Neuronal stem cell (in vitro differentiated cells): ENCODE measurements at regions not wholly inside any gene's neighbourhood (a gene's known extent, or its start where the extent isn't known, plus 50 kb on each side); places are given as distances from the start of the nearest gene placed in this dataset.

Source experiments
- DNase-seq: peaks from one replicate; pipeline ENCODE4 v3.0.0-alpha.2; 2013; ENCODE audit warnings: low spot score
- H2AFZ ChIP-seq: one replicate; pipeline ENCODE4 v1.6.1; 2013; ENCODE audit warnings: mild to moderate bottlenecking, low read length, inconsistent platforms
- H2AK5ac ChIP-seq: 2 replicates; pipeline ENCODE4 v1.6.1; 2013; ENCODE audit warnings: low read depth, mild to moderate bottlenecking, inconsistent platforms, low read length, moderate library complexity, mixed read lengths
- H2BK120ac ChIP-seq: 2 replicates; pipeline ENCODE4 v1.6.1; 2013; ENCODE audit warnings: low read depth, mild to moderate bottlenecking, inconsistent platforms, low read length, moderate library complexity, mixed read lengths
- H2BK12ac ChIP-seq: one replicate; pipeline ENCODE4 v1.6.1; 2013; ENCODE audit warnings: low read length, inconsistent platforms
- H2BK15ac ChIP-seq: 2 replicates; pipeline ENCODE4 v1.6.1; 2013; ENCODE audit warnings: mild to moderate bottlenecking, low read length, inconsistent platforms, mixed read lengths
- H2BK5ac ChIP-seq: one replicate; pipeline ENCODE4 v1.6.1; 2013; ENCODE audit warnings: inconsistent platforms, mild to moderate bottlenecking, low read length, moderate library complexity
- H3K14ac ChIP-seq: one replicate; pipeline ENCODE4 v1.6.1; 2013; ENCODE audit warnings: low read length, inconsistent platforms
- H3K18ac ChIP-seq: 2 replicates; pipeline ENCODE4 v1.6.1; 2013; ENCODE audit warnings: low read length, inconsistent platforms
- H3K23ac ChIP-seq: 2 replicates; pipeline ENCODE4 v1.6.1; 2013; ENCODE audit warnings: low read depth, mild to moderate bottlenecking, mixed read lengths, low read length, inconsistent platforms; ENCODE audit not compliant: poor library complexity
- H3K27ac ChIP-seq: replicated peaks from 3 replicates; pipeline ENCODE4 v1.5.1; 2013; ENCODE audit warnings: low read length, inconsistent platforms
- H3K27me3 ChIP-seq, 3 experiments: 2 replicates each; pipeline ENCODE4 v1.6.1; 2013; ENCODE audit warnings: low read length in 3 of 3, mild to moderate bottlenecking in 2 of 3, inconsistent platforms in 1 of 3, low read depth in 1 of 3, mixed read lengths in 1 of 3, moderate library complexity in 1 of 3; ENCODE audit not compliant: control insufficient read depth in 3 of 3, insufficient read depth in 3 of 3
- H3K36me3 ChIP-seq, 2 donors: replicated peaks in 1 of 2; 2 replicates each; pipeline ENCODE4 v1.6.1; 2013; ENCODE audit warnings: low read length in 2 of 2; ENCODE audit not compliant: control insufficient read depth in 2 of 2, insufficient read depth in 2 of 2
- H3K4ac ChIP-seq: 2 replicates; pipeline ENCODE4 v1.6.1; 2013; ENCODE audit warnings: inconsistent platforms, mild to moderate bottlenecking, low read length, moderate library complexity
- H3K4me1 ChIP-seq, 2 donors: 1 replicate in 1 of 2; 2 replicates in 1 of 2; pipeline ENCODE4 v1.6.1; 2013; ENCODE audit warnings: low read length in 2 of 2, low read depth in 1 of 2; ENCODE audit not compliant: control insufficient read depth in 2 of 2, insufficient read depth in 1 of 2
- H3K4me2 ChIP-seq: one replicate; pipeline ENCODE4 v1.6.1; 2013; ENCODE audit warnings: mild to moderate bottlenecking, low read length, inconsistent platforms; ENCODE audit not compliant: insufficient read depth, poor library complexity, severe bottlenecking
- H3K4me3 ChIP-seq, 2 donors: 2 replicates each; pipeline ENCODE4 v1.5.1; 2013; ENCODE audit warnings: low read length in 2 of 2, mild to moderate bottlenecking in 2 of 2, inconsistent platforms in 1 of 2, moderate library complexity in 1 of 2
- H3K79me1 ChIP-seq: one replicate; pipeline ENCODE4 v1.6.1; 2013; ENCODE audit warnings: low read depth, mild to moderate bottlenecking, inconsistent platforms, low read length, moderate library complexity
- H3K9ac ChIP-seq: one replicate; pipeline ENCODE4 v1.6.1; 2013; ENCODE audit warnings: mild to moderate bottlenecking, low read depth, low read length, inconsistent platforms; ENCODE audit not compliant: poor library complexity
- H3K9me3 ChIP-seq, 2 donors: replicated peaks in 1 of 2; 2 replicates each; pipeline versions ENCODE3 to v1.6.1; 2013; ENCODE audit warnings: low read length in 2 of 2, mild to moderate bottlenecking in 2 of 2, inconsistent platforms in 1 of 2, low read depth in 1 of 2, mixed read lengths in 1 of 2, moderate library complexity in 1 of 2; ENCODE audit not compliant: control insufficient read depth in 2 of 2, insufficient read depth in 1 of 2
- H4K8ac ChIP-seq: one replicate; pipeline ENCODE4 v1.6.1; 2013; ENCODE audit warnings: low read depth, mild to moderate bottlenecking, inconsistent platforms, low read length, moderate library complexity
- H4K91ac ChIP-seq: one replicate; pipeline ENCODE4 v1.6.1; 2013; ENCODE audit warnings: low read length, low read depth, mild to moderate bottlenecking, inconsistent platforms; ENCODE audit not compliant: poor library complexity
- WGBS, 2 donors: extraction: QIAGEN DNeasy Blood & Tissue Kit; methylation state at CpG; one replicate each; pipeline ENCODE4 v1.1.7; 2013; ENCODE audit warnings: missing lambda C conversion rate in 2 of 2, mixed read lengths in 1 of 2; ENCODE audit not compliant: insufficient read length in 2 of 2, insufficient replicate concordance in 1 of 2; ENCODE audit errors: extremely low coverage in 2 of 2; 5-methylcytosine and 5-hydroxymethylcytosine counted together

DNA sequence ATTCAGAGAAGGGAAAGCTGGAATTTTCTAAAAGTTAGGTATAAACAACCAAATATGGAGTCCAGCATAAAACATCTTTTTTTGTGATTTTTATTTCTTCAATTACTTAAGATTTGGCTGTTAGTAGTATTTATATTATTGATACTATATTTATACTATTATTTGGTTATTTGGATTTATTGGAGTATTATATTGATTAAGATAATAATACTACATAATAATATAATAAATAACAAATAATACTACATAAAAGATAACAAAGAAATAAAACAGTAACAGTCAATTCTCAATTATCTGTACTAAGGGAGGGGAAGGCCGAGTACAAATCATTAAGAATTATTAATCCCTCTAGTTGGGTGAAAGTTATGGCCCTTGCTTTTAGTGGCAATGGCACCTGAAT lies 66.0 kb upstream of the IRF2 start:
- H3K18ac ChIP-seq = no peak overlapping the region
- no peaks in the 10 kb centered on the region for H3K36me3 ChIP-seq
- H2AFZ ChIP-seq = no peak overlapping the region
- no peak overlapping the region for H3K27ac ChIP-seq
- H2AK5ac ChIP-seq = no peak overlapping the region
- H4K8ac ChIP-seq = no peak overlapping the region
- DNase-seq = no peak
- H2BK12ac ChIP-seq = no peak overlapping the region
- no peak overlapping the region for H3K4me2 ChIP-seq
- H3K27me3 ChIP-seq = peaks cover 0 to 3% (median 0%) of the 10 kb centered on the region in 3 experiments
- no CpG with 5 or more reads among the region's 1 CpG for WGBS, 2 donors
- H3K4ac ChIP-seq = no peak overlapping the region
- H2BK15ac ChIP-seq = no peak overlapping the region
- no peaks in the 10 kb centered on the region for H3K9me3 ChIP-seq
- no peak overlapping the region for H3K9ac ChIP-seq
- no peak overlapping the region for H3K14ac ChIP-seq
- no peak overlapping the region for H2BK5ac ChIP-seq
- no peaks in the 10 kb centered on the region for H3K79me1 ChIP-seq
- no peak overlapping the region for H3K23ac ChIP-seq
- H3K4me1 ChIP-seq = peaks cover 1 to 2% of the 10 kb centered on the region in 2 donors
- H2BK120ac ChIP-seq = no peak overlapping the region
- no peak overlapping the region for H4K91ac ChIP-seq
- no peak overlapping the region for H3K4me3 ChIP-seq

DNA sequence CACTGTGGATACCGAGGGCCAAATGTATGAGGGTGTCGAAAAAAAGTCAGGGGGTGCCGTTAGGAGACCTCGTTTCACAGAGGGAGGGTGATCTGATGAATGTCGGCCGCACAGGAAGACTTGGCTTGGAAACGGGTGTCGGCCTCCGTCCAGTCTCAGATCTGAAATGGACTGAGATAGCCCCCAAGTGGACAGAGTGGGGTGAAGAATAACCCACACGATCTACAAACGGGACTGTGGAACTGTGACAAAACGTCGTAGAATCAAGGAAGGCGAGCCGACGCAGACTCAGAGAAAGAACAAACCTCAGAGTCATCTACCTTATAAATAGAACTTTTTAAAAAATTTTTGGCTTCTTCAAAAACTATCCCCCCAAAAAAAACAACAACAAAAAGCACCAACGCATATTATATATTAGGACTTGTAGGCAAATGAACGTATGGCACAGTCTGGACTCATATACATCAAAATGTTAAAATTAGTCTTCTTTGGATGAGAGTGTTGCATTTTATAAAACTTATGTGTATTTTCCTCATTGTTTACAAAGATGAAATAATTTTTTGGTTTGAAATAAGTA lies 63.8 kb upstream of the IRF2 start:
- Histone ChIP-seq H3K14ac (no peak overlapping the region), H3K4me2 (peak overlapping the region; percentile 56), H2AK5ac (no peak overlapping the region), H2BK5ac (no peak overlapping the region), H3K23ac (no peak overlapping the region), H3K9me3 (no peaks in the 10 kb centered on the region), H3K9ac (no peak overlapping the region), H3K79me1 (no peaks in the 10 kb centered on the region), H2BK15ac (no peak overlapping the region), H4K91ac (no peak overlapping the region), H2BK120ac (no peak overlapping the region), H3K27ac (no peak overlapping the region), H3K27me3 (peaks cover 0 to 3% (median 0%) of the 10 kb centered on the region in 3 experiments), H4K8ac (no peak overlapping the region), H3K36me3 (no peaks in the 10 kb centered on the region), H3K4me1 (peaks cover 2 to 10% of the 10 kb centered on the region in 2 donors), H3K4me3 (peak overlapping the region in 1 of 2 donors; percentile 71), H3K18ac (no peak overlapping the region), H2BK12ac (no peak overlapping the region), H2AFZ (peak overlapping the region; percentile 83), H3K4ac (no peak overlapping the region)
- DNase-seq = peak; percentile 70
- WGBS, 2 donors = no CpG with 5 or more reads among the region's 18 CpGs

DNA sequence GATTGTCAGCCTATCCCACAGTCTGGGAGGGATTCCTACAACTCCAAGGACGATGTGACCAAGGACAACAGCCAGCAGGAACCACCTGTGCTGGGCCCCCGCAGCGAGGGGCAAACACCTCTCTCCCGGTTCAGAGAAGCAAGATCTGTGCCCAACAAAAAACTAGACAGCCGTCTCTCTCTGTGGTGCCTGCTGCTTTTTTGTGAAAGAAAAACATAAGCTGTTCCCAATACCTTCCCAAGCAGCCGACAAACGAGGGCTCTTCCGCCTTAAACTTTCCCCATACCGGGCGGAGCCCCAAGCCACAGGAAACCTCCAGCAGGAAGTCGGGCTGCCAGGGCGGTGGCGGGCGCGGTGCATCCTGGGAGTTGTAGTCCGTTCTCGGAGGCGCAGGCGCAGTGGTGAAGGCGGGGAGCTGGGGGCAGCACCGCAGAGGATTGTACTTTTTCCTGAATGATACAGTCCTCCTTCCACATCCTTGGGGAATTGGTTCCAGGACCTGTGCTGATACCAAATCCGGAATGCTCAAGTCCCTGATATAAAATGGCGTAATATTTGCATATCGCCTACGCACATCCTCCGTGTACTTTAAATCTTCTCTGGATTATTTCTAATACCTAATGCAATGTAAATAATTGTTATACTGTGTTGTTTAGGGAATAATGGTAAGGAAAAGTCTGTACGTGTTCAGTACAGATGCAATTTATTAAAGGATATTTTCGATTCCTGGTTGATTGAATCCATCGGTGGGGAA lies 63.1 kb upstream of the IRF2 start:
- H2AFZ ChIP-seq = peak overlapping the region; percentile 83
- H3K14ac ChIP-seq = no peak overlapping the region
- peak overlapping the region; percentile 71 to 87 for H3K4me3 ChIP-seq
- H3K4ac ChIP-seq = no peak overlapping the region
- H3K9ac ChIP-seq = peak overlapping the region; percentile 71
- peak; percentile 94 for DNase-seq
- WGBS, 2 donors = no CpG with 5 or more reads among the region's 29 CpGs
- no peak overlapping the region for H2BK12ac ChIP-seq
- no peak overlapping the region for H3K23ac ChIP-seq
- peak overlapping the region; percentile 63 for H3K4me2 ChIP-seq
- H4K8ac ChIP-seq = no peak overlapping the region
- no peaks in the 10 kb centered on the region for H3K36me3 ChIP-seq
- no peak overlapping the region for H2BK120ac ChIP-seq
- H3K9me3 ChIP-seq = no peaks in the 10 kb centered on the region
- peak overlapping the region; percentile 87 for H3K18ac ChIP-seq
- H2BK5ac ChIP-seq = no peak overlapping the region
- H3K79me1 ChIP-seq = no peaks in the 10 kb centered on the region
- H2AK5ac ChIP-seq = no peak overlapping the region
- no peak overlapping the region for H3K27ac ChIP-seq
- H3K4me1 ChIP-seq = peaks cover 2 to 10% of the 10 kb centered on the region in 2 donors
- H4K91ac ChIP-seq = no peak overlapping the region
- no peak overlapping the region for H2BK15ac ChIP-seq
- H3K27me3 ChIP-seq = peaks cover 0 to 3% (median 0%) of the 10 kb centered on the region in 3 experiments

DNA sequence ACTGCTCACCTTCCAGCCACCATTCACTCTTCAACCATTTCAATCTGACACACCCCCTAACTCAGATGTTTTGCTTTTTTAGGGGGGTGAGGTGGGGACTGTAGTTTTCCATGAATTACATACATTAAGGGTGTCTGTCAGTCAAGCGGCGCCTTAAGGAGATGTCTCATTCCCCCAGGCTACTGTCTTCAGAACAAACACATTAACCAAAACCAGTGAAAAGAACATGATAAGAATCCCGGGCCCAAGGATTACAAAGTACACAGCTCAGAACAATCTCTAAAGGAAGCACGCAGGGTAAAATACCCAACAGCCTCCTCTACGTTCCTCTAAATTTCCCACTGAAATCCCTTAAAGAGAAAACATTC lies 62.5 kb upstream of the IRF2 start:
- Histone ChIP-seq H2BK120ac (no peak overlapping the region), H3K27ac (no peak overlapping the region), H3K27me3 (peaks cover 0 to 3% (median 0%) of the 10 kb centered on the region in 3 experiments), H3K4me1 (peaks cover 2 to 10% of the 10 kb centered on the region in 2 donors), H3K18ac (no peak overlapping the region), H2BK12ac (no peak overlapping the region), H2AK5ac (no peak overlapping the region), H3K79me1 (no peaks in the 10 kb centered on the region), H2BK5ac (no peak overlapping the region), H2AFZ (peak overlapping the region; percentile 83), H2BK15ac (no peak overlapping the region), H3K4ac (no peak overlapping the region), H3K14ac (no peak overlapping the region), H3K4me3 (peak overlapping the region; percentile 71 to 87), H3K36me3 (no peaks in the 10 kb centered on the region), H3K9ac (no peak overlapping the region), H3K23ac (no peak overlapping the region), H4K8ac (no peak overlapping the region), H3K4me2 (peak overlapping the region; percentile 63), H3K9me3 (no peaks in the 10 kb centered on the region), H4K91ac (no peak overlapping the region)
- no CpG with 5 or more reads among the region's 5 CpGs for WGBS, 2 donors
- no peak for DNase-seq
